Nephron (organoid): ENCODE measurements at regions not wholly inside any gene's neighbourhood (a gene's known extent, or its start where the extent isn't known, plus 50 kb on each side); places are given as distances from the start of the nearest gene placed in this dataset.

ENCODE experiments used
- H3K27ac Mint-ChIP-seq, 3 experiments: 2 replicates each; pipeline ENCODE4 v1.8.0; 2020; ENCODE audit warnings: mixed read lengths in 3 of 3, mild to moderate bottlenecking in 2 of 3, moderate library complexity in 1 of 3
- H3K27me3 Mint-ChIP-seq: 2 replicates; pipeline ENCODE4 v1.8.0; 2021; ENCODE audit warnings: low read depth, mild to moderate bottlenecking, moderate library complexity, mixed read lengths
- H3K36me3 Mint-ChIP-seq: 2 replicates; pipeline ENCODE4 v1.8.0; 2020; ENCODE audit warnings: low read depth, mixed read lengths
- H3K4me1 Mint-ChIP-seq: 2 replicates; pipeline ENCODE4 v1.8.0; 2020; ENCODE audit warnings: mixed read lengths
- H3K4me3 Mint-ChIP-seq, 3 experiments: 2 replicates each; pipeline ENCODE4 v1.8.0; 2020; ENCODE audit warnings: mild to moderate bottlenecking in 3 of 3, mixed read lengths in 3 of 3, moderate library complexity in 2 of 3
- H3K9me3 Mint-ChIP-seq: 2 replicates; pipeline ENCODE4 v1.8.0; 2020; ENCODE audit warnings: mixed read lengths
- TF ChIP-seq, protein P1 (sequence below), 3 experiments: fragments of 200-600 bp; sonication (generic); IDR thresholded peaks; one replicate each; pipeline ENCODE4 v1.5.0; 2021; ENCODE audit warnings: antibody characterized with exemption in 3 of 3; ENCODE audit not compliant: unreplicated experiment in 3 of 3

- H3K36me3 Mint-ChIP-seq: no peaks in the 10 kb centered on the region
- no peaks in the 10 kb centered on the region for H3K4me1 Mint-ChIP-seq
These were observed 159.9 kb downstream of the ACTL8 start for GRCh38 chr1:17914987-17915386.

GRCh38 chr1:17915511-17916197, 160.5 kb downstream of the ACTL8 start:
- Mint-ChIP-seq H3K27me3 (peaks cover 89% of the 10 kb centered on the region), H3K9me3 (no peaks in the 10 kb centered on the region), H3K4me3 (no peak overlapping the region), H3K36me3 (no peaks in the 10 kb centered on the region), H3K27ac (no peak overlapping the region), H3K4me1 (no peaks in the 10 kb centered on the region)
- TF ChIP-seq, protein P1, sequence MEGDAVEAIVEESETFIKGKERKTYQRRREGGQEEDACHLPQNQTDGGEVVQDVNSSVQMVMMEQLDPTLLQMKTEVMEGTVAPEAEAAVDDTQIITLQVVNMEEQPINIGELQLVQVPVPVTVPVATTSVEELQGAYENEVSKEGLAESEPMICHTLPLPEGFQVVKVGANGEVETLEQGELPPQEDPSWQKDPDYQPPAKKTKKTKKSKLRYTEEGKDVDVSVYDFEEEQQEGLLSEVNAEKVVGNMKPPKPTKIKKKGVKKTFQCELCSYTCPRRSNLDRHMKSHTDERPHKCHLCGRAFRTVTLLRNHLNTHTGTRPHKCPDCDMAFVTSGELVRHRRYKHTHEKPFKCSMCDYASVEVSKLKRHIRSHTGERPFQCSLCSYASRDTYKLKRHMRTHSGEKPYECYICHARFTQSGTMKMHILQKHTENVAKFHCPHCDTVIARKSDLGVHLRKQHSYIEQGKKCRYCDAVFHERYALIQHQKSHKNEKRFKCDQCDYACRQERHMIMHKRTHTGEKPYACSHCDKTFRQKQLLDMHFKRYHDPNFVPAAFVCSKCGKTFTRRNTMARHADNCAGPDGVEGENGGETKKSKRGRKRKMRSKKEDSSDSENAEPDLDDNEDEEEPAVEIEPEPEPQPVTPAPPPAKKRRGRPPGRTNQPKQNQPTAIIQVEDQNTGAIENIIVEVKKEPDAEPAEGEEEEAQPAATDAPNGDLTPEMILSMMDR (IDR thresholded peaks at IDR 0.05; ENCODE audit: unreplicated experiment in 3 of 3): no peak

More at GRCh38 chr1:17914987-17915386, 159.9 kb downstream of the ACTL8 start:
- Mint-ChIP-seq H3K27ac (no peak overlapping the region), H3K4me3 (no peak overlapping the region), H3K9me3 (no peaks in the 10 kb centered on the region), H3K27me3 (peaks cover 89% of the 10 kb centered on the region)
- TF ChIP-seq, protein P1 (IDR thresholded peaks at IDR 0.05; ENCODE audit: unreplicated experiment in 3 of 3): no peak

GRCh38 chr1:17916702-17917101, 161.6 kb downstream of the ACTL8 start:
- Mint-ChIP-seq H3K9me3 (no peaks in the 10 kb centered on the region), H3K36me3 (no peaks in the 10 kb centered on the region), H3K27ac (no peak overlapping the region), H3K4me1 (no peaks in the 10 kb centered on the region), H3K4me3 (no peak overlapping the region), H3K27me3 (peaks cover 88% of the 10 kb centered on the region)
- TF ChIP-seq, protein P1 (IDR thresholded peaks at IDR 0.05; ENCODE audit: unreplicated experiment in 3 of 3): no peak

GRCh38 chr1:17919525-17920439, 164.6 kb downstream of the ACTL8 start:
- H3K4me1 Mint-ChIP-seq: no peaks in the 10 kb centered on the region
- H3K9me3 Mint-ChIP-seq: no peaks in the 10 kb centered on the region
- H3K27ac Mint-ChIP-seq: no peak overlapping the region
- H3K36me3 Mint-ChIP-seq: no peaks in the 10 kb centered on the region
- TF ChIP-seq, protein P1 (IDR thresholded peaks at IDR 0.05; ENCODE audit: unreplicated experiment in 3 of 3): peak; percentile 21 to 25 (median 25)
- peaks cover 86% of the 10 kb centered on the region for H3K27me3 Mint-ChIP-seq
- no peak overlapping the region for H3K4me3 Mint-ChIP-seq

GRCh38 chr1:17920881-17921640, 165.9 kb downstream of the ACTL8 start:
- H3K27me3 Mint-ChIP-seq: peaks cover 82% of the 10 kb centered on the region
- no peak overlapping the region for H3K4me3 Mint-ChIP-seq
- no peaks in the 10 kb centered on the region for H3K9me3 Mint-ChIP-seq
- no peak overlapping the region for H3K27ac Mint-ChIP-seq
- TF ChIP-seq, protein P1 (IDR thresholded peaks at IDR 0.05; ENCODE audit: unreplicated experiment in 3 of 3): no peak
- no peaks in the 10 kb centered on the region for H3K36me3 Mint-ChIP-seq
- no peaks in the 10 kb centered on the region for H3K4me1 Mint-ChIP-seq
